Mesothelial cell of epicardium (in vitro differentiated cells): ENCODE measurements at regions not wholly inside any gene's neighbourhood (a gene's known extent, or its start where the extent isn't known, plus 50 kb on each side); places are given as distances from the start of the nearest gene placed in this dataset.

Source experiments
- DNase-seq, 2 experiments: peaks; one replicate each; pipeline ENCODE4 v3.0.0; 2021; ENCODE audit warnings: low spot score in 2 of 2; ENCODE audit not compliant: unreplicated experiment in 2 of 2
- H3K27ac Mint-ChIP-seq: 2 replicates; pipeline ENCODE4 v1.8.0; 2021; ENCODE audit warnings: mixed read lengths
- H3K27me3 Mint-ChIP-seq: 2 replicates; pipeline ENCODE4 v1.8.0; 2021; ENCODE audit warnings: low read depth, mixed read lengths
- H3K36me3 Mint-ChIP-seq: 2 replicates; pipeline ENCODE4 v1.8.0; 2021; ENCODE audit warnings: mixed read lengths
- H3K4me1 Mint-ChIP-seq: 2 replicates; pipeline ENCODE4 v1.8.0; 2021; ENCODE audit warnings: mixed read lengths
- H3K4me3 Mint-ChIP-seq: 2 replicates; pipeline ENCODE4 v1.8.0; 2021; ENCODE audit warnings: mild to moderate bottlenecking, moderate library complexity, mixed read lengths
- H3K9me3 Mint-ChIP-seq: 2 replicates; pipeline ENCODE4 v1.8.0; 2021; ENCODE audit warnings: mixed read lengths
- CTCF ChIP-seq: fragments of 200-600 bp; sonication (generic); IDR thresholded peaks from one replicate; pipeline ENCODE4 v1.5.0; 2021; ENCODE audit warnings: antibody characterized with exemption; ENCODE audit not compliant: unreplicated experiment

- H3K4me3 Mint-ChIP-seq: no peak overlapping the region
- no peaks in the 10 kb centered on the region for H3K36me3 Mint-ChIP-seq
- no peak for DNase-seq
- TF ChIP-seq CTCF: no peak
- H3K4me1 Mint-ChIP-seq: no peaks in the 10 kb centered on the region
- peaks cover 42% of the 10 kb centered on the region for H3K27me3 Mint-ChIP-seq
- H3K27ac Mint-ChIP-seq: no peak overlapping the region
- peaks cover 3% of the 10 kb centered on the region for H3K9me3 Mint-ChIP-seq
These were observed 227.2 kb upstream of the RAG2 start for GRCh38 chr11:36825251-36825650.

GRCh38 chr11:36824349-36824748, 226.3 kb upstream of the RAG2 start:
- Mint-ChIP-seq H3K27me3 (peaks cover 40% of the 10 kb centered on the region), H3K9me3 (peaks cover 3% of the 10 kb centered on the region), H3K27ac (no peak overlapping the region), H3K4me3 (no peak overlapping the region), H3K4me1 (no peaks in the 10 kb centered on the region), H3K36me3 (no peaks in the 10 kb centered on the region)
- no peak for DNase-seq
- TF ChIP-seq CTCF: no peak

GRCh38 chr11:36822829-36823228, 224.8 kb upstream of the RAG2 start:
- no peaks in the 10 kb centered on the region for H3K9me3 Mint-ChIP-seq
- peaks cover 38% of the 10 kb centered on the region for H3K27me3 Mint-ChIP-seq
- DNase-seq: no peak
- no peak overlapping the region for H3K27ac Mint-ChIP-seq
- no peaks in the 10 kb centered on the region for H3K4me1 Mint-ChIP-seq
- H3K4me3 Mint-ChIP-seq: no peak overlapping the region
- no peaks in the 10 kb centered on the region for H3K36me3 Mint-ChIP-seq
- TF ChIP-seq CTCF: no peak

GRCh38 chr11:36818410-36818809, 220.4 kb upstream of the RAG2 start:
- no peaks in the 10 kb centered on the region for H3K4me1 Mint-ChIP-seq
- TF ChIP-seq CTCF: peak; percentile 33
- H3K4me3 Mint-ChIP-seq: no peak overlapping the region
- no peak overlapping the region for H3K27ac Mint-ChIP-seq
- peaks cover 29% of the 10 kb centered on the region for H3K27me3 Mint-ChIP-seq
- no peak for DNase-seq
- H3K9me3 Mint-ChIP-seq: no peaks in the 10 kb centered on the region
- no peaks in the 10 kb centered on the region for H3K36me3 Mint-ChIP-seq

- no peaks in the 10 kb centered on the region for H3K4me1 Mint-ChIP-seq
- TF ChIP-seq CTCF: no peak
- H3K9me3 Mint-ChIP-seq: no peaks in the 10 kb centered on the region
- H3K4me3 Mint-ChIP-seq: no peak overlapping the region
- H3K27me3 Mint-ChIP-seq: peaks cover 27% of the 10 kb centered on the region
- no peak for DNase-seq
- H3K36me3 Mint-ChIP-seq: no peaks in the 10 kb centered on the region
- no peak overlapping the region for H3K27ac Mint-ChIP-seq
These were observed 219.4 kb upstream of the RAG2 start for GRCh38 chr11:36817336-36817965.

GRCh38 chr11:36809303-36809702, 211.3 kb upstream of the RAG2 start:
- Mint-ChIP-seq H3K36me3 (no peaks in the 10 kb centered on the region), H3K4me3 (no peak overlapping the region), H3K9me3 (no peaks in the 10 kb centered on the region), H3K27ac (no peak overlapping the region), H3K4me1 (no peaks in the 10 kb centered on the region), H3K27me3 (peaks cover 41% of the 10 kb centered on the region)
- TF ChIP-seq CTCF: no peak
- no peak for DNase-seq
